ENCODE measurements at regions not wholly inside any gene's neighbourhood (a gene's known extent, or its start where the extent isn't known, plus 50 kb on each side); places are given as distances from the start of the nearest gene placed in this dataset.

- DNase-seq (ENCODE audit: low read depth), result no peak
These were observed 703.7 kb downstream of the UQCRFS1 start for GRCh38 chr19:28509079-28509895.

- DNase-seq (ENCODE audit: low read depth), result no peak
These were observed 704.3 kb downstream of the UQCRFS1 start for GRCh38 chr19:28508666-28509065.

GRCh38 chr19:28505933-28506332 is 707.0 kb downstream of the UQCRFS1 start:
- no peak for DNase-seq (ENCODE audit: low read depth)

- no peak for DNase-seq (ENCODE audit: low read depth)
These were observed 707.8 kb downstream of the UQCRFS1 start for GRCh38 chr19:28505134-28505533.

- no peak for DNase-seq (ENCODE audit: low read depth)
These were observed 708.2 kb downstream of the UQCRFS1 start for GRCh38 chr19:28504727-28505126.

- no peak for DNase-seq (ENCODE audit: low read depth)
These were observed 708.8 kb downstream of the UQCRFS1 start for GRCh38 chr19:28504139-28504538.

- DNase-seq (ENCODE audit: low read depth), result no peak
These were observed 709.8 kb downstream of the UQCRFS1 start for GRCh38 chr19:28502879-28503734.

GRCh38 chr19:28501976-28502375 is 711.0 kb downstream of the UQCRFS1 start:
- DNase-seq (ENCODE audit: low read depth), result no peak

- no peak for DNase-seq (ENCODE audit: low read depth)
These were observed 711.8 kb downstream of the UQCRFS1 start for GRCh38 chr19:28500982-28501630.

- no peak for DNase-seq (ENCODE audit: low read depth)
These were observed 712.7 kb downstream of the UQCRFS1 start for GRCh38 chr19:28500296-28500695.

- DNase-seq (ENCODE audit: low read depth), result peak; percentile 19
These were observed 714.5 kb downstream of the UQCRFS1 start for GRCh38 chr19:28498404-28498976.

GRCh38 chr19:28497887-28498286 is 715.1 kb downstream of the UQCRFS1 start:
- DNase-seq (ENCODE audit: low read depth), result no peak

- DNase-seq (ENCODE audit: low read depth), result peak; percentile 65
These were observed 715.8 kb downstream of the UQCRFS1 start for GRCh38 chr19:28497137-28497536.

GRCh38 chr19:28495046-28495445 is 717.9 kb downstream of the UQCRFS1 start:
- no peak for DNase-seq (ENCODE audit: low read depth)

- no peak for DNase-seq (ENCODE audit: low read depth)
These were observed 718.5 kb downstream of the UQCRFS1 start for GRCh38 chr19:28494461-28494860.

GRCh38 chr19:28493884-28494283 is 719.1 kb downstream of the UQCRFS1 start:
- DNase-seq (ENCODE audit: low read depth), result no peak

- DNase-seq (ENCODE audit: low read depth), result no peak
These were observed 720.3 kb downstream of the UQCRFS1 start for GRCh38 chr19:28492621-28493020.

- DNase-seq (ENCODE audit: low read depth), result no peak
These were observed 720.8 kb downstream of the UQCRFS1 start for GRCh38 chr19:28492201-28492600.

- no peak for DNase-seq (ENCODE audit: low read depth)
These were observed 723.2 kb downstream of the UQCRFS1 start for GRCh38 chr19:28489776-28490175.

- DNase-seq (ENCODE audit: low read depth), result no peak
These were observed 723.8 kb downstream of the UQCRFS1 start for GRCh38 chr19:28489126-28489660.

- DNase-seq (ENCODE audit: low read depth), result no peak
These were observed 725.0 kb downstream of the UQCRFS1 start for GRCh38 chr19:28487999-28488398.

- no peak for DNase-seq (ENCODE audit: low read depth)
These were observed 726.0 kb downstream of the UQCRFS1 start for GRCh38 chr19:28486926-28487325.
